WI38 (cell line): ENCODE measurements at regions not wholly inside any gene's neighbourhood (a gene's known extent, or its start where the extent isn't known, plus 50 kb on each side); places are given as distances from the start of the nearest gene placed in this dataset.

Experiments
- H3K4me3 ChIP-seq: 2 replicates; pipeline ENCODE4 v1.5.1; 2011; ENCODE audit warnings: low read depth, mild to moderate bottlenecking, control low read depth, low read length
- CTCF ChIP-seq: IDR thresholded peaks from 2 replicates; pipeline ENCODE4 v1.5.1; 2012; ENCODE audit warnings: low read depth, mild to moderate bottlenecking, control low read depth, low read length

- TF ChIP-seq CTCF, result no peak
- no peak overlapping the region for H3K4me3 ChIP-seq
These were observed 572.9 kb upstream of the SGCD start for GRCh38 chr5:155753943-155754581.

GRCh38 chr5:155759252-155759651 is 567.7 kb upstream of the SGCD start:
- no peak for TF ChIP-seq CTCF
- no peak overlapping the region for H3K4me3 ChIP-seq

- TF ChIP-seq CTCF, result no peak
- H3K4me3 ChIP-seq, result no peak overlapping the region
These were observed 567.0 kb upstream of the SGCD start for GRCh38 chr5:155759984-155760383.

- TF ChIP-seq CTCF, result no peak
These were observed 565.5 kb upstream of the SGCD start for GRCh38 chr5:155761502-155761901.

GRCh38 chr5:155765715-155766114 is 561.2 kb upstream of the SGCD start:
- no peak overlapping the region for H3K4me3 ChIP-seq
- TF ChIP-seq CTCF, result no peak

More at GRCh38 chr5:155761502-155761901, 565.5 kb upstream of the SGCD start:
- H3K4me3 ChIP-seq, result no peak overlapping the region

- no peak for TF ChIP-seq CTCF
- no peak overlapping the region for H3K4me3 ChIP-seq
These were observed 559.5 kb upstream of the SGCD start for GRCh38 chr5:155767470-155767869.

GRCh38 chr5:155768332-155768731 is 558.6 kb upstream of the SGCD start:
- no peak overlapping the region for H3K4me3 ChIP-seq
- TF ChIP-seq CTCF, result no peak
